HEK293 (cell line): ENCODE measurements at regions not wholly inside any gene's neighbourhood (a gene's known extent, or its start where the extent isn't known, plus 50 kb on each side); places are given as distances from the start of the nearest gene placed in this dataset.

Experiments used
- CTCF ChIA-PET: fragments of 350-600 bp; formaldehyde crosslinking; extraction: SDS; loops from one replicate; lab custom pipeline; 2021; ENCODE audit warnings: antibody characterized with exemption; lab: Yijun Ruan, JAX
- POLR2A ChIA-PET: fragments of 300-600 bp; formaldehyde crosslinking; extraction: SDS; loops from one replicate; lab custom pipeline; 2020; ENCODE audit warnings: antibody characterized with exemption, inconsistent platforms; lab: Yijun Ruan, JAX
- H3K27ac ChIP-seq: fragments of 200-500 bp; sonication (Bioruptor generic); 2 replicates; pipeline ENCODE4 v1.5.1; 2014; ENCODE audit warnings: low read depth, low read length, control low read depth, inconsistent platforms; ENCODE audit errors: extremely low read depth
- H3K36me3 ChIP-seq, 2 experiments: fragments of 200-500 bp in 1 of 2; sonication (Bioruptor generic) in 1 of 2; 1 replicate in 1 of 2; 2 replicates in 1 of 2; pipeline ENCODE4 v1.5.1; 2014 to 2017; ENCODE audit warnings: inconsistent platforms in 2 of 2, low read length in 2 of 2; ENCODE audit not compliant: control insufficient read depth in 2 of 2, insufficient read depth in 1 of 2
- H3K4me1 ChIP-seq: fragments of 200-500 bp; sonication (Bioruptor generic); 2 replicates; pipeline ENCODE4 v1.5.1; 2014; ENCODE audit warnings: mild to moderate bottlenecking, low read length, inconsistent platforms; ENCODE audit not compliant: control insufficient read depth, insufficient read depth
- H3K4me3 ChIP-seq: 2 replicates; pipeline ENCODE4 v1.5.1; 2011; ENCODE audit warnings: low read depth, mild to moderate bottlenecking, control low read depth, low read length, moderate library complexity
- H3K9me3 ChIP-seq: fragments of 200-500 bp; sonication (Bioruptor generic); 2 replicates; pipeline ENCODE4 v1.5.1; 2014; ENCODE audit warnings: low read depth, low read length, inconsistent platforms; ENCODE audit not compliant: control insufficient read depth, insufficient read depth
- KLF1 ChIP-seq: fragments of 450-650 bp; formaldehyde crosslinking; IDR thresholded peaks from 2 replicates; pipeline ENCODE4 v1.5.1; 2016; ENCODE audit warnings: missing biosample characterization, missing genetic modification characterization
- OVOL3 ChIP-seq: fragments of 450-650 bp; formaldehyde crosslinking; IDR thresholded peaks from 2 replicates; pipeline ENCODE4 v1.5.1; 2016; ENCODE audit warnings: missing biosample characterization, missing genetic modification characterization
- SETDB1 ChIP-seq: IDR thresholded peaks from one replicate; pipeline ENCODE4 v1.6.1; 2017; ENCODE audit warnings: mild to moderate bottlenecking, low read length, moderate library complexity, mixed read lengths; ENCODE audit not compliant: insufficient read length
- ZFHX2 ChIP-seq: fragments of 450-650 bp; formaldehyde crosslinking; conservative IDR thresholded peaks from 2 replicates; pipeline ENCODE4 v1.5.1; 2016; ENCODE audit warnings: missing biosample characterization, missing genetic modification characterization
- ZNF248 ChIP-seq: fragments of 450-650 bp; formaldehyde crosslinking; IDR thresholded peaks from 2 replicates; pipeline ENCODE4 v1.5.1; 2017; ENCODE audit warnings: missing biosample characterization, missing genetic modification characterization
- ZNF311 ChIP-seq: fragments of 450-650 bp; formaldehyde crosslinking; IDR thresholded peaks from 2 replicates; pipeline ENCODE4 v1.5.1; 2017; ENCODE audit warnings: missing biosample characterization, missing genetic modification characterization, borderline replicate concordance
- ZNF416 ChIP-seq: fragments of 450-650 bp; formaldehyde crosslinking; IDR thresholded peaks from 2 replicates; pipeline ENCODE4 v1.5.1; 2016; ENCODE audit warnings: missing biosample characterization, missing genetic modification characterization
- ZNF785 ChIP-seq: fragments of 450-650 bp; formaldehyde crosslinking; IDR thresholded peaks from 2 replicates; pipeline ENCODE4 v1.5.1; 2016; ENCODE audit warnings: missing biosample characterization, missing genetic modification characterization
- ZSCAN16 ChIP-seq: fragments of 450-650 bp; formaldehyde crosslinking; IDR thresholded peaks from 2 replicates; pipeline ENCODE4 v1.5.1; 2016; ENCODE audit warnings: missing biosample characterization, missing genetic modification characterization
- TF ChIP-seq, protein P1 (sequence below): fragments of 450-650 bp; formaldehyde crosslinking; IDR thresholded peaks from 2 replicates; pipeline ENCODE4 v1.5.1; 2017; ENCODE audit warnings: missing biosample characterization, missing genetic modification characterization
- TF ChIP-seq, protein P2 (sequence below): fragments of 450-650 bp; formaldehyde crosslinking; IDR thresholded peaks from 2 replicates; pipeline ENCODE4 v1.5.1; 2016; ENCODE audit warnings: missing biosample characterization, missing genetic modification characterization
- TF ChIP-seq, protein P3 (sequence below): fragments of 450-650 bp; formaldehyde crosslinking; IDR thresholded peaks from 2 replicates; pipeline ENCODE4 v1.5.1; 2016; ENCODE audit warnings: missing biosample characterization, missing genetic modification characterization
- TF ChIP-seq, protein P4 (sequence below): fragments of 450-650 bp; formaldehyde crosslinking; IDR thresholded peaks from 2 replicates; pipeline ENCODE4 v1.5.1; 2016; ENCODE audit warnings: missing biosample characterization, missing genetic modification characterization
- TF ChIP-seq, protein P5 (sequence below): fragments of 450-650 bp; formaldehyde crosslinking; IDR thresholded peaks from 2 replicates; pipeline ENCODE4 v1.5.1; 2016; ENCODE audit warnings: missing biosample characterization, missing genetic modification characterization
- TF ChIP-seq, protein P6 (sequence below): fragments of 450-650 bp; formaldehyde crosslinking; IDR thresholded peaks from 2 replicates; pipeline ENCODE4 v1.5.1; 2016; ENCODE audit warnings: missing biosample characterization, missing genetic modification characterization
- TF ChIP-seq, protein P7 (sequence below): fragments of 450-650 bp; formaldehyde crosslinking; IDR thresholded peaks from 2 replicates; pipeline ENCODE4 v1.5.1; 2016; ENCODE audit warnings: missing biosample characterization, missing genetic modification characterization

DNA sequence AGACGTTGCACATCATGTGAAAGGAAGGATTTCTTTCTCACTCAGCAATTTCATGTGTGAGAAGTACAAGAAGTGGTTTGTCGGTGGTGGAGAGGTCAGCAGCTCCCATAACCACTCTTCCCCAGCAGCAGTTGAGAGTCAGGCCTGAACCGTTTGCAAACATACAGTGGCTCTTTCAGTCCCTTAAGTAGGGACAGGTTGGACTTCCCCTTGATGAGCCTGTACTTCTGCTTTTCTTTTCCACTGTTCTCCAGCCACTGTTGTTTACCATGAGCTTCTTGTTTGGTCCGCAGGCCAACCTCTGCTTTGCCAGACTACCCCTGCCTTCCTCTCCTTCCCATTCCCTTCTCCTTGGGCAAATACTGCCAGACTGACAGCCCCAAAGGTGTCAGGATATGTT, 391.3 kb upstream of the CELF4 start (continued):
- TF ChIP-seq, protein P1, sequence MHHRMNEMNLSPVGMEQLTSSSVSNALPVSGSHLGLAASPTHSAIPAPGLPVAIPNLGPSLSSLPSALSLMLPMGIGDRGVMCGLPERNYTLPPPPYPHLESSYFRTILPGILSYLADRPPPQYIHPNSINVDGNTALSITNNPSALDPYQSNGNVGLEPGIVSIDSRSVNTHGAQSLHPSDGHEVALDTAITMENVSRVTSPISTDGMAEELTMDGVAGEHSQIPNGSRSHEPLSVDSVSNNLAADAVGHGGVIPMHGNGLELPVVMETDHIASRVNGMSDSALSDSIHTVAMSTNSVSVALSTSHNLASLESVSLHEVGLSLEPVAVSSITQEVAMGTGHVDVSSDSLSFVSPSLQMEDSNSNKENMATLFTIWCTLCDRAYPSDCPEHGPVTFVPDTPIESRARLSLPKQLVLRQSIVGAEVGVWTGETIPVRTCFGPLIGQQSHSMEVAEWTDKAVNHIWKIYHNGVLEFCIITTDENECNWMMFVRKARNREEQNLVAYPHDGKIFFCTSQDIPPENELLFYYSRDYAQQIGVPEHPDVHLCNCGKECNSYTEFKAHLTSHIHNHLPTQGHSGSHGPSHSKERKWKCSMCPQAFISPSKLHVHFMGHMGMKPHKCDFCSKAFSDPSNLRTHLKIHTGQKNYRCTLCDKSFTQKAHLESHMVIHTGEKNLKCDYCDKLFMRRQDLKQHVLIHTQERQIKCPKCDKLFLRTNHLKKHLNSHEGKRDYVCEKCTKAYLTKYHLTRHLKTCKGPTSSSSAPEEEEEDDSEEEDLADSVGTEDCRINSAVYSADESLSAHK = no peak
- TF ChIP-seq ZSCAN16 (tag by site-specific recombination) = no peak
- TF ChIP-seq ZNF416 (tag by site-specific recombination) = no peak
- TF ChIP-seq ZNF311 (tag by site-specific recombination) = no peak
- TF ChIP-seq OVOL3 (tag by site-specific recombination) = no peak
- no peak for TF ChIP-seq ZNF785 (tag by site-specific recombination)
- TF ChIP-seq, all 188 proteins: peak for 0

DNA sequence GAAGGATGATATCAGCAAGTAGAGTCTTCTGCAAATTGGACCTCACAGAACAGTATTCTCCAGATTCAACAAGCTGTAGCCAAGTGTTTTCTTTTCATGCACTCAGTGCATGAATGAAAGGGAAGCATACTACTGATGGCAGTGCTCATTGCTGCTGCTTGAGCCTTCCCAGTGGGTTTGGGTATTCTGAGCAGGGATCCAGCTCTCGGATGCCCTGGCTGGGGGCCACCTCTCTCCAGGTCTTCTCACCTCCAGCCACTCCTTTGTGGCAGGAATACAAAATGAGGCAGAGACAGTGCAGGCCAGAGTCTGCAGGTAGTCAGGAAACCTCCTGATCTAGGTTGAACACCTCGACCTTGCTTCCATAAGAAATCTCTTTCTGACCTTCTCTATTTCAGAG, 390.4 kb upstream of the CELF4 start:
- TF ChIP-seq ZNF248 (tag by site-specific recombination) (no peak), SETDB1 (no peak), ZFHX2 (no peak), KLF1 (tag by site-specific recombination) (no peak)
- TF ChIP-seq, protein P2, sequence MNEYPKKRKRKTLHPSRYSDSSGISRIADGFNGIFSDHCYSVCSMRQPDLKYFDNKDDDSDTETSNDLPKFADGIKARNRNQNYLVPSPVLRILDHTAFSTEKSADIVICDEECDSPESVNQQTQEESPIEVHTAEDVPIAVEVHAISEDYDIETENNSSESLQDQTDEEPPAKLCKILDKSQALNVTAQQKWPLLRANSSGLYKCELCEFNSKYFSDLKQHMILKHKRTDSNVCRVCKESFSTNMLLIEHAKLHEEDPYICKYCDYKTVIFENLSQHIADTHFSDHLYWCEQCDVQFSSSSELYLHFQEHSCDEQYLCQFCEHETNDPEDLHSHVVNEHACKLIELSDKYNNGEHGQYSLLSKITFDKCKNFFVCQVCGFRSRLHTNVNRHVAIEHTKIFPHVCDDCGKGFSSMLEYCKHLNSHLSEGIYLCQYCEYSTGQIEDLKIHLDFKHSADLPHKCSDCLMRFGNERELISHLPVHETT (tag by site-specific recombination) = no peak
- TF ChIP-seq, protein P3, sequence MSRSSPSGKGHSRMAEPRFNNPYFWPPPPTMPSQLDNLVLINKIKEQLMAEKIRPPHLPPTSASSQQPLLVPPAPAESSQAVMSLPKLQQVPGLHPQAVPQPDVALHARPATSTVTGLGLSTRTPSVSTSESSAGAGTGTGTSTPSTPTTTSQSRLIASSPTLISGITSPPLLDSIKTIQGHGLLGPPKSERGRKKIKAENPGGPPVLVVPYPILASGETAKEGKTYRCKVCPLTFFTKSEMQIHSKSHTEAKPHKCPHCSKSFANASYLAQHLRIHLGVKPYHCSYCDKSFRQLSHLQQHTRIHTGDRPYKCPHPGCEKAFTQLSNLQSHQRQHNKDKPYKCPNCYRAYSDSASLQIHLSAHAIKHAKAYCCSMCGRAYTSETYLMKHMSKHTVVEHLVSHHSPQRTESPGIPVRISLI = no peak
- TF ChIP-seq, protein P4, sequence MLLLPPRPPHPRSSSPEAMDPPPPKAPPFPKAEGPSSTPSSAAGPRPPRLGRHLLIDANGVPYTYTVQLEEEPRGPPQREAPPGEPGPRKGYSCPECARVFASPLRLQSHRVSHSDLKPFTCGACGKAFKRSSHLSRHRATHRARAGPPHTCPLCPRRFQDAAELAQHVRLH (tag by site-specific recombination) = no peak
- TF ChIP-seq, protein P5, sequence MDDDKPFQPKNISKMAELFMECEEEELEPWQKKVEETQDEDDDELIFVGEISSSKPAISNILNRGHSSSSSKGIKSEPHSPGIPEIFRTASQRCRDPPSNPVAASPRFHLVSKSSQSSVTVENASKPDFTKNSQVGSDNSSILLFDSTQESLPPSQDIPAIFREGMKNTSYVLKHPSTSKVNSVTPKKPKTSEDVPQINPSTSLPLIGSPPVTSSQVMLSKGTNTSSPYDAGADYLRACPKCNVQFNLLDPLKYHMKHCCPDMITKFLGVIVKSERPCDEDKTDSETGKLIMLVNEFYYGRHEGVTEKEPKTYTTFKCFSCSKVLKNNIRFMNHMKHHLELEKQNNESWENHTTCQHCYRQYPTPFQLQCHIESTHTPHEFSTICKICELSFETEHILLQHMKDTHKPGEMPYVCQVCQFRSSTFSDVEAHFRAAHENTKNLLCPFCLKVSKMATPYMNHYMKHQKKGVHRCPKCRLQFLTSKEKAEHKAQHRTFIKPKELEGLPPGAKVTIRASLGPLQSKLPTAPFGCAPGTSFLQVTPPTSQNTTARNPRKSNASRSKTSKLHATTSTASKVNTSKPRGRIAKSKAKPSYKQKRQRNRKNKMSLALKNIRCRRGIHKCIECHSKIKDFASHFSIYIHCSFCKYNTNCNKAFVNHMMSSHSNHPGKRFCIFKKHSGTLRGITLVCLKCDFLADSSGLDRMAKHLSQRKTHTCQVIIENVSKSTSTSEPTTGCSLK (tag by site-specific recombination) = no peak
- TF ChIP-seq, protein P6, sequence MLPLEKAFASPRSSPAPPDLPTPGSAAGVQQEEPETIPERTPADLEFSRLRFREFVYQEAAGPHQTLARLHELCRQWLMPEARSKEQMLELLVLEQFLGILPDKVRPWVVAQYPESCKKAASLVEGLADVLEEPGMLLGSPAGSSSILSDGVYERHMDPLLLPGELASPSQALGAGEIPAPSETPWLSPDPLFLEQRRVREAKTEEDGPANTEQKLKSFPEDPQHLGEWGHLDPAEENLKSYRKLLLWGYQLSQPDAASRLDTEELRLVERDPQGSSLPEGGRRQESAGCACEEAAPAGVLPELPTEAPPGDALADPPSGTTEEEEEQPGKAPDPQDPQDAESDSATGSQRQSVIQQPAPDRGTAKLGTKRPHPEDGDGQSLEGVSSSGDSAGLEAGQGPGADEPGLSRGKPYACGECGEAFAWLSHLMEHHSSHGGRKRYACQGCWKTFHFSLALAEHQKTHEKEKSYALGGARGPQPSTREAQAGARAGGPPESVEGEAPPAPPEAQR (tag by site-specific recombination) = no peak
- TF ChIP-seq, protein P7, sequence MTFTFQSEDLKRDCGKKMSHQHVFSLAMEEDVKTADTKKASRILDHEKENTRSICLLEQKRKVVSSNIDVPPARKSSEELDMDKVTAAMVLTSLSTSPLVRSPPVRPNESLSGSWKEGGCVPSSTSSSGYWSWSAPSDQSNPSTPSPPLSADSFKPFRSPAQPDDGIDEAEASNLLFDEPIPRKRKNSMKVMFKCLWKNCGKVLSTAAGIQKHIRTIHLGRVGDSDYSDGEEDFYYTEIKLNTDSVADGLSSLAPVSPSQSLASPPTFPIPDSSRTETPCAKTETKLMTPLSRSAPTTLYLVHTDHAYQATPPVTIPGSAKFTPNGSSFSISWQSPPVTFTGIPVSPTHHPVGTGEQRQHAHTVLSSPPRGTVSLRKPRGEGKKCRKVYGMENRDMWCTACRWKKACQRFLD (tag by site-specific recombination) = no peak
- CTCF ChIA-PET = no interaction called here
- H3K4me1 ChIP-seq = no peaks in the 10 kb centered on the region

More for the DNA sequence above, 390.4 kb upstream of the CELF4 start:
- Histone ChIP-seq H3K27ac (no peak overlapping the region), H3K36me3 (no peaks in the 10 kb centered on the region), H3K9me3 (no peaks in the 10 kb centered on the region), H3K4me3 (no peak overlapping the region)
- POLR2A ChIA-PET = interaction anchor here (0.6 kb wide), 1 partner anchor 269 kb away, joined by 5 read pairs; no protein-coding TSS in a partner anchor
